ENCODE measurements at regions not wholly inside any gene's neighbourhood (a gene's known extent, or its start where the extent isn't known, plus 50 kb on each side); places are given as distances from the start of the nearest gene placed in this dataset.

GRCh38 chr2:83462881-83463280, 996.2 kb downstream of the SUCLG1 start (continued):
- no peak for TF ChIP-seq ZNF510 (tag by site-specific recombination; IDR thresholded peaks at IDR 0.05; ENCODE audit: insufficient replicate concordance)
- TF ChIP-seq ZNF18 (tag by site-specific recombination; IDR thresholded peaks at IDR 0.05), result no peak
- TF ChIP-seq ZFHX2 (tag by site-specific recombination; conservative IDR thresholded peaks at IDR 0.05), result no peak
- no peak for TF ChIP-seq ZNF610 (tag by site-specific recombination; IDR thresholded peaks at IDR 0.05; ENCODE audit: borderline replicate concordance)
- no peak for TF ChIP-seq ZNF121 (tag by site-specific recombination; IDR thresholded peaks at IDR 0.05)
- no peak for TF ChIP-seq ZBTB7A (tag by site-specific recombination; IDR thresholded peaks at IDR 0.05; ENCODE audit: low read depth)

- ChIA-PET CTCF (no interaction called here), POLR2A (no interaction called here)
- H3K4me1 ChIP-seq (ENCODE audit: control insufficient read depth, insufficient read depth, low read length), result no peaks in the 10 kb centered on the region
- TF ChIP-seq ZNF837 (tag by site-specific recombination; IDR thresholded peaks at IDR 0.05) (no peak), ZNF157 (tag by site-specific recombination; IDR thresholded peaks at IDR 0.05) (no peak)
- no peak overlapping the region for H3K27ac ChIP-seq (ENCODE audit: extremely low read depth, low read depth, low read length)
- H3K36me3 ChIP-seq (ENCODE audit: control insufficient read depth in 2 of 2, insufficient read depth in 1 of 2, low read length in 2 of 2), result no peaks in the 10 kb centered on the region
- no peak overlapping the region for H3K4me3 ChIP-seq (ENCODE audit: low read depth, low read length)
- no peaks in the 10 kb centered on the region for H3K9me3 ChIP-seq (ENCODE audit: control insufficient read depth, insufficient read depth, low read depth, low read length)
Measured at GRCh38 chr2:83461135-83461534, 997.9 kb downstream of the SUCLG1 start.

GRCh38 chr2:83459456-83459855, 999.6 kb downstream of the SUCLG1 start:
- no peak overlapping the region for H3K4me3 ChIP-seq (ENCODE audit: low read depth, low read length)
- no peaks in the 10 kb centered on the region for H3K4me1 ChIP-seq (ENCODE audit: control insufficient read depth, insufficient read depth, low read length)
- H3K9me3 ChIP-seq (ENCODE audit: control insufficient read depth, insufficient read depth, low read depth, low read length), result no peaks in the 10 kb centered on the region
- ChIA-PET POLR2A (no interaction called here), CTCF (interaction anchor here (1.4 kb wide), 1 partner anchor 855 kb away, joined by 4 read pairs; no protein-coding TSS in a partner anchor)
- no peak for TF ChIP-seq IKZF3 (tag by site-specific recombination; IDR thresholded peaks at IDR 0.05)
- no peak for TF ChIP-seq ZNF585B (tag by site-specific recombination; IDR thresholded peaks at IDR 0.05)
- no peak overlapping the region for H3K27ac ChIP-seq (ENCODE audit: extremely low read depth, low read depth, low read length)
- H3K36me3 ChIP-seq (ENCODE audit: control insufficient read depth in 2 of 2, insufficient read depth in 1 of 2, low read length in 2 of 2), result no peaks in the 10 kb centered on the region

GRCh38 chr2:83435989-83436388, 1023.1 kb downstream of the SUCLG1 start:
- Histone ChIP-seq H3K27ac (ENCODE audit: extremely low read depth, low read depth, low read length) (no peak overlapping the region), H3K9me3 (ENCODE audit: control insufficient read depth, insufficient read depth, low read depth, low read length) (no peaks in the 10 kb centered on the region), H3K36me3 (ENCODE audit: control insufficient read depth in 2 of 2, insufficient read depth in 1 of 2, low read length in 2 of 2) (no peaks in the 10 kb centered on the region), H3K4me3 (ENCODE audit: low read depth, low read length) (no peak overlapping the region), H3K4me1 (ENCODE audit: control insufficient read depth, insufficient read depth, low read length) (no peaks in the 10 kb centered on the region)
- TF ChIP-seq ZEB2 (tag by site-specific recombination; IDR thresholded peaks at IDR 0.05), result no peak
- TF ChIP-seq BCL11B (tag by site-specific recombination; IDR thresholded peaks at IDR 0.05; ENCODE audit: low read depth), result no peak
- TF ChIP-seq ZNF670 (tag by site-specific recombination; IDR thresholded peaks at IDR 0.05; ENCODE audit: low read depth), result no peak
- no peak for TF ChIP-seq PRDM10 (tag by site-specific recombination; IDR thresholded peaks at IDR 0.05)
- no peak for TF ChIP-seq ZNF626 (tag by site-specific recombination; IDR thresholded peaks at IDR 0.05)
- no peak for TF ChIP-seq ZNF555 (tag by site-specific recombination; conservative IDR thresholded peaks at IDR 0.05)
- TF ChIP-seq ZSCAN23 (tag by site-specific recombination; IDR thresholded peaks at IDR 0.05), result no peak
- no peak for TF ChIP-seq ZNF558 (tag by site-specific recombination; IDR thresholded peaks at IDR 0.05)
- TF ChIP-seq GLIS2 (tag by site-specific recombination; IDR thresholded peaks at IDR 0.05), result no peak
- TF ChIP-seq ZNF292 (tag by site-specific recombination; IDR thresholded peaks at IDR 0.05; ENCODE audit: borderline replicate concordance, low read depth), result no peak
- no peak for TF ChIP-seq GLI2 (tag by site-specific recombination; IDR thresholded peaks at IDR 0.05; ENCODE audit: borderline replicate concordance, low read depth)
- no peak for TF ChIP-seq ZNF785 (tag by site-specific recombination; IDR thresholded peaks at IDR 0.05)
- ChIA-PET CTCF (interaction anchor here (0.6 kb wide), 1 partner anchor 46 kb away, joined by 3 read pairs; no protein-coding TSS in a partner anchor), POLR2A (no interaction called here)

Measured in HEK293 (cell line).